Heart left ventricle (tissue), 13 donors: ENCODE measurements at regions not wholly inside any gene's neighbourhood (a gene's known extent, or its start where the extent isn't known, plus 50 kb on each side); places are given as distances from the start of the nearest gene placed in this dataset.

Experiments used
- POLR2A ChIP-seq, 2 donors: fragments of 450-650 bp; IDR thresholded peaks; one replicate each; pipeline ENCODE4 v1.6.1; 2017; ENCODE audit warnings: antibody characterized with exemption in 2 of 2, mild to moderate bottlenecking in 2 of 2, moderate library complexity in 2 of 2
- TF ChIP-seq, protein P1 (sequence below), 12 donors: fragments of 200-600 bp; sonication (generic) in 4 of 12; IDR thresholded peaks; one replicate each; pipeline versions ENCODE4 v1.5.0 to v1.8.0; 2018 to 2022; ENCODE audit warnings: antibody characterized with exemption in 12 of 12, mild to moderate bottlenecking in 5 of 12
- donor health status: ischemic (EF 13 %, LVEDD 7.1; RV severe dilation, severe dysfunction).
- donor health status: DM: no; HTN: yes; CAD: no.
- donor health status: DM: no; HTN: no; CAD: no.
- donor health status: ischemic (EF 25% LVEDD 6.9; RV normal size, moderate dysfunction).
- donor health status: ischemic (EF 25% LVEDD 5.7; RV mildly dilated, moderate dysfunction).
- donor health status: ischemic (EF 35%, LVEDD 5.7; RV mildly dilated, moderate dysfunction).
- donor health status: nonischemic (EF 11% LVEDD 7.7; RV severe dilation, severe dysfunction).
- donor health status: DM: yes; HTN: yes; CAD: no.
- donor health status: PGD.
- donor health status: ischemic (EF 29% LVEDD 5.4; RV normal size, mild dysfunction).
- donor health status: nonischemic (EF 23%, LVEDD 6.1; RV moderate dilation, normal function).

DNA sequence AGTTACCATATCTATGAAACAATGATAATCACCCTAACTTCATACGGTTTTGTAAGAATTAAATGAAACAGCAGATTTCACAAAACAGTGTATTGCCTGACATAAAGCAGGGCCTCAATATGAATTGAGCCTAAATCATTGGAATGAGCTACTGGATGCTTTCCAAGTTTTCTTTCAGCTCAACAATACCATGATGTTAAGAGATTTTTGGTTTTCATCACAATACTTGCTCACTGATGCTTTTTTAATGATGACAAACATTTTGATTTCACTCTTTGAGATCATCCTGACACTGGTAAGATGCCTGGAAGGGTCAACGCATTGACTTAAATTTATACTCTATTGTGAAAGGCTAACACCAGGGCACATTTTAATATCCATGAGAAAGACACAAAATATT is 377.5 kb downstream of the ZNF521 start:
- TF ChIP-seq POLR2A (IDR thresholded peaks at IDR 0.05) = no peak
- TF ChIP-seq, protein P1, sequence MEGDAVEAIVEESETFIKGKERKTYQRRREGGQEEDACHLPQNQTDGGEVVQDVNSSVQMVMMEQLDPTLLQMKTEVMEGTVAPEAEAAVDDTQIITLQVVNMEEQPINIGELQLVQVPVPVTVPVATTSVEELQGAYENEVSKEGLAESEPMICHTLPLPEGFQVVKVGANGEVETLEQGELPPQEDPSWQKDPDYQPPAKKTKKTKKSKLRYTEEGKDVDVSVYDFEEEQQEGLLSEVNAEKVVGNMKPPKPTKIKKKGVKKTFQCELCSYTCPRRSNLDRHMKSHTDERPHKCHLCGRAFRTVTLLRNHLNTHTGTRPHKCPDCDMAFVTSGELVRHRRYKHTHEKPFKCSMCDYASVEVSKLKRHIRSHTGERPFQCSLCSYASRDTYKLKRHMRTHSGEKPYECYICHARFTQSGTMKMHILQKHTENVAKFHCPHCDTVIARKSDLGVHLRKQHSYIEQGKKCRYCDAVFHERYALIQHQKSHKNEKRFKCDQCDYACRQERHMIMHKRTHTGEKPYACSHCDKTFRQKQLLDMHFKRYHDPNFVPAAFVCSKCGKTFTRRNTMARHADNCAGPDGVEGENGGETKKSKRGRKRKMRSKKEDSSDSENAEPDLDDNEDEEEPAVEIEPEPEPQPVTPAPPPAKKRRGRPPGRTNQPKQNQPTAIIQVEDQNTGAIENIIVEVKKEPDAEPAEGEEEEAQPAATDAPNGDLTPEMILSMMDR (IDR thresholded peaks at IDR 0.05) = no peak
